Endothelial cell of umbilical vein (primary cell): ENCODE measurements at regions not wholly inside any gene's neighbourhood (a gene's known extent, or its start where the extent isn't known, plus 50 kb on each side); places are given as distances from the start of the nearest gene placed in this dataset.

ENCODE experiments used
- CTCF ChIP-seq, 2 donors: IDR thresholded peaks; 1 replicate in 1 of 2; 2 replicates in 1 of 2; pipeline ENCODE4 v1.5.1; 2011; ENCODE audit warnings: low read length in 2 of 2, mild to moderate bottlenecking in 2 of 2, moderate library complexity in 2 of 2, control low read depth in 1 of 2, inconsistent platforms in 1 of 2, low read depth in 1 of 2; ENCODE audit not compliant: insufficient read depth in 1 of 2; ENCODE audit errors: extremely low read depth in 1 of 2
- POLR2A ChIP-seq: IDR thresholded peaks from 2 replicates; pipeline ENCODE4 v1.6.1; 2012; ENCODE audit warnings: low read depth, mild to moderate bottlenecking, control low read depth, low read length

GRCh38 chr11:38524945-38525344, 1926.9 kb upstream of the RAG2 start:
- TF ChIP-seq POLR2A (no peak), CTCF (IDR thresholded peaks at IDR 0.05; ENCODE audit: extremely low read depth in 1 of 2, insufficient read depth in 1 of 2, low read depth in 1 of 2, low read length in 2 of 2) (no peak)
